HepG2 (cell line): ENCODE measurements at regions not wholly inside any gene's neighbourhood (a gene's known extent, or its start where the extent isn't known, plus 50 kb on each side); places are given as distances from the start of the nearest gene placed in this dataset.

ENCODE experiments used
- FOSL2 ChIP-seq: sonication (generic); formaldehyde crosslinking; IDR thresholded peaks from 2 replicates; pipeline ENCODE4 v1.4.0; 2020; ENCODE audit warnings: missing genetic modification reagents
- HNF1A ChIP-seq, 2 experiments: sonication (generic) in 1 of 2; formaldehyde crosslinking in 1 of 2; IDR thresholded peaks; 2 replicates each; pipeline versions ENCODE4 v1.4.0 to v1.6.1; 2016 to 2020; ENCODE audit warnings: borderline replicate concordance in 1 of 2, low read depth in 1 of 2, mild to moderate bottlenecking in 1 of 2, missing genetic modification reagents in 1 of 2
- JUN ChIP-seq: sonication (generic); formaldehyde crosslinking; IDR thresholded peaks from 2 replicates; pipeline ENCODE4 v1.4.0; 2020; ENCODE audit warnings: mild to moderate bottlenecking, missing genetic modification reagents
- MIER2 ChIP-seq: IDR thresholded peaks from 2 replicates; pipeline ENCODE4 v1.6.1; 2016; ENCODE audit warnings: missing biosample characterization, missing genetic modification reagents
- NRL ChIP-seq: sonication (generic); formaldehyde crosslinking; IDR thresholded peaks from 2 replicates; pipeline ENCODE4 v1.5.0; 2020; ENCODE audit warnings: missing genetic modification reagents, mild to moderate bottlenecking, moderate library complexity, borderline replicate concordance
- SIX1 ChIP-seq: sonication (generic); formaldehyde crosslinking; IDR thresholded peaks from 2 replicates; pipeline ENCODE4 v1.4.0; 2020; ENCODE audit warnings: missing genetic modification reagents, borderline replicate concordance
- SOX5 ChIP-seq: IDR thresholded peaks from 2 replicates; pipeline ENCODE4 v1.6.1; 2016; ENCODE audit warnings: borderline replicate concordance
- SPEN ChIP-seq: sonication (generic); formaldehyde crosslinking; IDR thresholded peaks from 2 replicates; pipeline ENCODE4 v1.5.1; 2020; ENCODE audit warnings: low read depth, mild to moderate bottlenecking, missing genetic modification reagents
- TAF15 ChIP-seq: fragments of 200-400 bp; formaldehyde crosslinking; IDR thresholded peaks from one replicate; pipeline ENCODE4 v1.6.1; 2018; ENCODE audit warnings: mild to moderate bottlenecking, low read depth, low read length; ENCODE audit not compliant: poor library complexity, severe bottlenecking
- TEF ChIP-seq: sonication (generic); formaldehyde crosslinking; IDR thresholded peaks from 2 replicates; pipeline ENCODE4 v1.5.0; 2020; ENCODE audit warnings: missing genetic modification reagents
- U2AF2 ChIP-seq: fragments of 200-400 bp; formaldehyde crosslinking; IDR thresholded peaks from 2 replicates; pipeline ENCODE4 v1.6.1; 2017; ENCODE audit warnings: low read depth, mild to moderate bottlenecking, low read length
- ZBTB10 ChIP-seq: sonication (generic); formaldehyde crosslinking; IDR thresholded peaks from 2 replicates; pipeline ENCODE4 v1.4.0; 2020; ENCODE audit warnings: missing genetic modification reagents, borderline replicate concordance
- ZBTB21 ChIP-seq: sonication (generic); formaldehyde crosslinking; IDR thresholded peaks from 2 replicates; pipeline ENCODE4 v1.4.0; 2020; ENCODE audit warnings: missing genetic modification reagents
- ZHX2 ChIP-seq, 2 experiments: sonication (generic) in 1 of 2; formaldehyde crosslinking in 1 of 2; IDR thresholded peaks; 2 replicates each; pipeline versions ENCODE4 v1.6.1 to v1.9.0; 2014 to 2022; ENCODE audit warnings: antibody characterized with exemption in 1 of 2, borderline replicate concordance in 1 of 2, inconsistent platforms in 1 of 2, low read depth in 1 of 2, missing genetic modification reagents in 1 of 2
- ZNF10 ChIP-seq: sonication (generic); formaldehyde crosslinking; IDR thresholded peaks from 2 replicates; pipeline ENCODE4 v1.4.0; 2020; ENCODE audit warnings: mild to moderate bottlenecking, low read depth, missing genetic modification reagents, borderline replicate concordance
- ZNF577 ChIP-seq: sonication (generic); formaldehyde crosslinking; IDR thresholded peaks from 2 replicates; pipeline ENCODE4 v1.4.0; 2020; ENCODE audit warnings: mild to moderate bottlenecking, low read depth, missing genetic modification reagents, borderline replicate concordance

- TF ChIP-seq TEF (CRISPR knock-in tag) (no peak), JUN (no peak), ZNF10 (no peak), HNF1A (IDR thresholded peaks at IDR 0.05; ENCODE audit: low read depth) (no peak), HNF1A (CRISPR knock-in tag; IDR thresholded peaks at IDR 0.05; ENCODE audit: borderline replicate concordance) (no peak), NRL (no peak), TAF15 (no peak), U2AF2 (no peak), FOSL2 (CRISPR knock-in tag) (no peak), SPEN (CRISPR knock-in tag) (no peak), ZBTB21 (CRISPR knock-in tag) (no peak), SIX1 (CRISPR knock-in tag) (0 out of 2 replicates have a peak, but pooled peaks have one; percentile 17), ZHX2 (IDR thresholded peaks at IDR 0.05; ENCODE audit: low read depth) (no peak), ZHX2 (CRISPR knock-in tag; IDR thresholded peaks at IDR 0.05; ENCODE audit: borderline replicate concordance) (no peak), MIER2 (CRISPR knock-in tag) (no peak), SOX5 (CRISPR knock-in tag) (peak; percentile 54; the same call in 1 of the 2 replicates), ZNF577 (no peak), ZBTB10 (CRISPR knock-in tag) (no peak)
These were observed 225.4 kb downstream of the SI start (continued) for GRCh38 chr3:164852866-164853265.
